ENCODE measurements at regions not wholly inside any gene's neighbourhood (a gene's known extent, or its start where the extent isn't known, plus 50 kb on each side); places are given as distances from the start of the nearest gene placed in this dataset.

DNA sequence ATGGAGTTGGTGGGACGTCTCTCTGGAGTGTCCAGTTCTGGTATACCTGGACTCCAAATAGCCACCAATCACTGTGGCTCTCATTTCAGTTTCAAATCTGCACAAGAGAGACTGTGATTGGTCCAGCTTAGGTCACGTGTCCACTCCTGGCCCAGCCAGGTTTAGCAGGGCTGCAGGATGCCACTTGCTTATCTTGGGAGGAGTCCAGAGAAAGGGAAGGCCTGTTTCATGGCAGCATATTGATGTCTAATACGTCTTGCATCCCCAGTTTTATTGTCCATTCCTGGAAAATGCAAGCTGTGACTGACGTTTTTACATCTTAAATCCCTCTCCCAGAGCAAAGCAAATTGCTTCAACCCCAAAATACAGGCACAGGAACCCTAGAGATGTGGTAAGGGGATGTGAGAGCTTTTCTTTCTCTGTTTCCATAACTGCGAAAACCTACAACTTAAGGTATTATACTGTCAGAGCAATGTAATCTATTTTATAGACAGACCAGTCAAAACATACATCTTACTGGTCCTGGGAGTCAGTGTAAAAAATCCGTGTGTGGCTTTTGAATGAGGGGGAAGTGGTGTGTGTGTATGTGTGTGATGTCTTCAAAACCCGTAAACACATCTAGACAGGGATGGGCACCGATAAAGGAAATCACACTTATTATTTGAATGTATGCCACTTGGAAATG lies 274.4 kb downstream of the TLE3 start:
- no peak overlapping the region for H3K9ac ChIP-seq
- H2AFZ ChIP-seq (ENCODE audit: low read depth), result no peak overlapping the region
- no peaks in the 10 kb centered on the region for H3F3A ChIP-seq (replicated peaks; ENCODE audit: insufficient read depth)
- H3K4me3 ChIP-seq (ENCODE audit: low read depth in 2 of 2, low read length in 1 of 2), result no peak overlapping the region
- no peaks in the 10 kb centered on the region for H3K9me2 ChIP-seq
- no peak overlapping the region for H3K4me2 ChIP-seq
- H3K9me3 ChIP-seq, result no peaks in the 10 kb centered on the region
- H4K20me1 ChIP-seq (ENCODE audit: insufficient read depth), result no peaks in the 10 kb centered on the region
- TF ChIP-seq, protein P1, sequence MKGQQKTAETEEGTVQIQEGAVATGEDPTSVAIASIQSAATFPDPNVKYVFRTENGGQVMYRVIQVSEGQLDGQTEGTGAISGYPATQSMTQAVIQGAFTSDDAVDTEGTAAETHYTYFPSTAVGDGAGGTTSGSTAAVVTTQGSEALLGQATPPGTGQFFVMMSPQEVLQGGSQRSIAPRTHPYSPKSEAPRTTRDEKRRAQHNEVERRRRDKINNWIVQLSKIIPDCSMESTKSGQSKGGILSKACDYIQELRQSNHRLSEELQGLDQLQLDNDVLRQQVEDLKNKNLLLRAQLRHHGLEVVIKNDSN (IDR thresholded peaks at IDR 0.05; ENCODE audit: borderline replicate concordance, low read depth), result peak; percentile 83
- TF ChIP-seq SIN3A (IDR thresholded peaks at IDR 0.05; ENCODE audit: borderline replicate concordance, low read depth, low read length), result no peak
- H3K4me1 ChIP-seq (ENCODE audit: control insufficient read depth in 1 of 2, insufficient read depth in 2 of 2, low read depth in 1 of 2, low read length in 1 of 2), result peaks cover 7 to 24% of the 10 kb centered on the region in 2 experiments; a peak in 3 of 4 replicates
- peak overlapping the region in 1 of 2 experiments; percentile 28; a peak in 2 of 4 replicates for H3K27ac ChIP-seq (ENCODE audit: low read depth in 2 of 2, low read length in 1 of 2)
- ChIA-PET POLR2A (no interaction called here), CTCF (interaction anchor here (0.9 kb wide), 1 partner anchor 361 kb away, joined by 5 read pairs; no protein-coding TSS in a partner anchor)
- 57% methylated on average over 8 of the region's 8 CpGs for WGBS (ENCODE audit: low lambda C conversion rate)
- peak; percentile 72 for DNase-seq
- no peaks in the 10 kb centered on the region for H3K79me2 ChIP-seq (ENCODE audit: insufficient read depth)
- H3K27me3 ChIP-seq (ENCODE audit: insufficient read depth), result peaks cover 22% of the 10 kb centered on the region; the same call in 1 of the 2 replicates
- no peaks in the 10 kb centered on the region for H3K36me3 ChIP-seq (replicated peaks in 1 of 2; ENCODE audit: control insufficient read depth in 1 of 2, insufficient read depth in 2 of 2, low read length in 1 of 2)

DNA sequence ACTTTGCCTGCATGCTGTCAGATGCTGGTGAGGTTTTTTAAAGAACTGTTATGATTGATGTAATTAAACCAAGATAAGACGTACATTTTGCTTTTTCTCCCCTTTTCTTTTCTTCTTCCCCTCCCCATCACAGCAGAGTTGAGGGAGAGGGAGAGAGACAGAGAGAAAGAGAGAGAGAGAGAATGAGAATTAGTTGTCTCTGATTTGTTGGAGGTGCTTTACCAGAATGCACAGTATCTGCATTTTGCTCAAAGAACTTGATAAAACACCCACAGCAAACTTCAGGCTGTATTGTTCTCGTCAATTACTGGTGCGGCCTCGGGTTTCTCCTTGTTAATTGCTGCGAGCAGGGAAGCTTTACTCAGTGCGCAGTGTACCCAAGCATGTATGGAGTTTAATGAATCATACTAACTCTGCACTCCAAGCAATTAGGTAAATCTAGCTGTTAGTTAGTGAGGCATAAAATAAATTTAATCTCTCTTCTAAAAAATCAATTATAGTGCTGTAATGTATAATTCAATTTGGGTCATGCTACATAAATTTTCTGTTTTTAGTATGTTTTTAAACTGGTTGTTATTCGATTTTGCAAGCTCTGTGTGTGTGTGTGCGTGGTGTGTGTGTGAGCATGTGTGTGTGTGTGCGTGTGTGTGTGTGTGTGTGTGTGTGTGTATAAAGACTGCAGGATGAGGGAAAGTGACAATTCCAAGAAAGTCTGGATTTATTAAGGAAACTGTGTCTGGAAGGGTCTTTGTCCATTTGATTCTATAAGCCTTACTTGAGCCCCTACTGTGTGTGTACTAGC lies 273.4 kb downstream of the TLE3 start:
- Histone ChIP-seq H3K36me3 (replicated peaks in 1 of 2; ENCODE audit: control insufficient read depth in 1 of 2, insufficient read depth in 2 of 2, low read length in 1 of 2) (no peaks in the 10 kb centered on the region), H3K27me3 (ENCODE audit: insufficient read depth) (peaks cover 13% of the 10 kb centered on the region; the same call in 1 of the 2 replicates), H3K4me2 (no peak overlapping the region), H3K9ac (no peak overlapping the region), H2AFZ (ENCODE audit: low read depth) (no peak overlapping the region), H3K4me1 (ENCODE audit: control insufficient read depth in 1 of 2, insufficient read depth in 2 of 2, low read depth in 1 of 2, low read length in 1 of 2) (peaks cover 7 to 30% of the 10 kb centered on the region in 2 experiments; a peak in 3 of 4 replicates), H3K27ac (ENCODE audit: low read depth in 2 of 2, low read length in 1 of 2) (peak overlapping the region in 1 of 2 experiments; percentile 56; a peak in 2 of 4 replicates), H3K79me2 (ENCODE audit: insufficient read depth) (no peaks in the 10 kb centered on the region), H4K20me1 (ENCODE audit: insufficient read depth) (no peaks in the 10 kb centered on the region), H3K9me2 (no peaks in the 10 kb centered on the region), H3K9me3 (no peaks in the 10 kb centered on the region), H3K4me3 (ENCODE audit: low read depth in 2 of 2, low read length in 1 of 2) (no peak overlapping the region), H3F3A (replicated peaks; ENCODE audit: insufficient read depth) (no peaks in the 10 kb centered on the region)
- ChIA-PET POLR2A (no interaction called here), CTCF (interaction anchor here (1.4 kb wide), 1 partner anchor 13 kb away, joined by 3 read pairs; no protein-coding TSS in a partner anchor)
- 41% methylated on average over 9 of the region's 9 CpGs for WGBS (ENCODE audit: low lambda C conversion rate)
- DNase-seq, result no peak
- TF ChIP-seq RAD21 (IDR thresholded peaks at IDR 0.05; ENCODE audit: low read length), result no peak

DNA sequence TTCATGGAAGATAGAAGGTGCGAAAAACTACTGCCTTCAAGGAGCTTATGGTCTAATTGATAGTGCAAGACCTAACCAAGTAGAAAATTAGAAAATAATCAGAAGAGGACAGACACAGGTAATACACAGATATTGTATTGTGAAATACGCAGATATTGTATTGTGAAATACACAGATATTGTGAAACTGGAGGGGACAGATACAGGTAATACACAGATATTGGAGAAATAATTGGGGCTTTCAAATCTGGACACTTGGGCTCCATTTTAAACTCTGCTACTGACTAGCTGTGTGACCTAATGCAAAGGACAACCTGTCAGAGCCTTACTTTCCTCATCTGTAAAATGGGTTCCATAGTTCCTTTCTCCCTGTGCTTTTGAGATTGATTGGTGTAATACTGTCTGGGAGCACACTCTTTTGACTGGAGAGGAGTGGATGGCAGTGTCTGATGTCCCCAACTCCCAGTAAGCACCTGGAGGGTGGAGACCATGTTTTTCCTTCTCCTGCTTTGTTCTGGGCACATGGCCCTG lies 272.8 kb downstream of the TLE3 start:
- H3K27ac ChIP-seq (ENCODE audit: low read depth in 2 of 2, low read length in 1 of 2), result no peak overlapping the region
- no peak overlapping the region for H3K4me3 ChIP-seq (ENCODE audit: low read depth in 2 of 2, low read length in 1 of 2)
- DNase-seq, result no peak
- peaks cover 6% of the 10 kb centered on the region; the same call in 1 of the 2 replicates for H3K27me3 ChIP-seq (ENCODE audit: insufficient read depth)
- H3K9me3 ChIP-seq, result no peaks in the 10 kb centered on the region
- peaks cover 7 to 30% of the 10 kb centered on the region in 2 experiments; a peak in 3 of 4 replicates for H3K4me1 ChIP-seq (ENCODE audit: control insufficient read depth in 1 of 2, insufficient read depth in 2 of 2, low read depth in 1 of 2, low read length in 1 of 2)
- ChIA-PET CTCF (interaction anchor here (1.4 kb wide), 1 partner anchor 14 kb away, joined by 3 read pairs; no protein-coding TSS in a partner anchor), POLR2A (no interaction called here)
- H3K79me2 ChIP-seq (ENCODE audit: insufficient read depth), result no peaks in the 10 kb centered on the region
- no peak overlapping the region for H3K4me2 ChIP-seq
- WGBS (ENCODE audit: low lambda C conversion rate), result 86% methylated on average over 2 of the region's 2 CpGs
- H3K9me2 ChIP-seq, result no peaks in the 10 kb centered on the region
- H3K9ac ChIP-seq, result no peak overlapping the region
- no peaks in the 10 kb centered on the region for H4K20me1 ChIP-seq (ENCODE audit: insufficient read depth)
- no peak overlapping the region for H2AFZ ChIP-seq (ENCODE audit: low read depth)
- no peaks in the 10 kb centered on the region for H3F3A ChIP-seq (replicated peaks; ENCODE audit: insufficient read depth)
- TF ChIP-seq, protein P1 (IDR thresholded peaks at IDR 0.05; ENCODE audit: borderline replicate concordance, low read depth), result no peak
- TF ChIP-seq, protein P2, sequence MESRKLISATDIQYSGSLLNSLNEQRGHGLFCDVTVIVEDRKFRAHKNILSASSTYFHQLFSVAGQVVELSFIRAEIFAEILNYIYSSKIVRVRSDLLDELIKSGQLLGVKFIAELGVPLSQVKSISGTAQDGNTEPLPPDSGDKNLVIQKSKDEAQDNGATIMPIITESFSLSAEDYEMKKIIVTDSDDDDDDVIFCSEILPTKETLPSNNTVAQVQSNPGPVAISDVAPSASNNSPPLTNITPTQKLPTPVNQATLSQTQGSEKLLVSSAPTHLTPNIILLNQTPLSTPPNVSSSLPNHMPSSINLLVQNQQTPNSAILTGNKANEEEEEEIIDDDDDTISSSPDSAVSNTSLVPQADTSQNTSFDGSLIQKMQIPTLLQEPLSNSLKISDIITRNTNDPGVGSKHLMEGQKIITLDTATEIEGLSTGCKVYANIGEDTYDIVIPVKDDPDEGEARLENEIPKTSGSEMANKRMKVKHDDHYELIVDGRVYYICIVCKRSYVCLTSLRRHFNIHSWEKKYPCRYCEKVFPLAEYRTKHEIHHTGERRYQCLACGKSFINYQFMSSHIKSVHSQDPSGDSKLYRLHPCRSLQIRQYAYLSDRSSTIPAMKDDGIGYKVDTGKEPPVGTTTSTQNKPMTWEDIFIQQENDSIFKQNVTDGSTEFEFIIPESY (IDR thresholded peaks at IDR 0.05; ENCODE audit: borderline replicate concordance, low read depth), result no peak
- TF ChIP-seq EP300 (IDR thresholded peaks at IDR 0.05; ENCODE audit: borderline replicate concordance in 1 of 2, low read depth in 1 of 2, low read length in 1 of 2), result no peak
- H3K36me3 ChIP-seq (replicated peaks in 1 of 2; ENCODE audit: control insufficient read depth in 1 of 2, insufficient read depth in 2 of 2, low read length in 1 of 2), result no peaks in the 10 kb centered on the region

All from SK-N-SH (cell line).